Type B pancreatic cell (in vitro differentiated cells): ENCODE measurements at regions not wholly inside any gene's neighbourhood (a gene's known extent, or its start where the extent isn't known, plus 50 kb on each side); places are given as distances from the start of the nearest gene placed in this dataset.
"Not testable (repeated sequence)": the region's sequence is repeated elsewhere in the genome, so short reads cannot be mapped to it uniquely, and the experiment has no call there.

Experiments used
- DNase-seq: peaks from one replicate; pipeline ENCODE4 v3.0.0; 2021; ENCODE audit warnings: mixed read lengths; ENCODE audit not compliant: unreplicated experiment; ENCODE audit errors: extremely low spot score
- H3K27ac Mint-ChIP-seq: 2 replicates; pipeline ENCODE4 v1.8.0; 2021; ENCODE audit warnings: mild to moderate bottlenecking, mixed read lengths
- H3K27me3 Mint-ChIP-seq: 2 replicates; pipeline ENCODE4 v1.8.0; 2021; ENCODE audit warnings: mixed read lengths
- H3K36me3 Mint-ChIP-seq: 2 replicates; pipeline ENCODE4 v1.8.0; 2021; ENCODE audit warnings: mixed read lengths
- H3K4me1 Mint-ChIP-seq: one replicate; pipeline ENCODE4 v1.8.0; 2021; ENCODE audit warnings: mixed read lengths; ENCODE audit not compliant: unreplicated experiment
- H3K4me3 Mint-ChIP-seq: 2 replicates; pipeline ENCODE4 v1.8.0; 2021; ENCODE audit warnings: mild to moderate bottlenecking, mixed read lengths
- H3K9me3 Mint-ChIP-seq: 2 replicates; pipeline ENCODE4 v1.8.0; 2021; ENCODE audit warnings: mixed read lengths
- CTCF ChIP-seq: fragments of 200-600 bp; sonication (generic); conservative IDR thresholded peaks from 2 replicates; pipeline ENCODE4 v1.5.0; 2021; ENCODE audit warnings: antibody characterized with exemption, mild to moderate bottlenecking

DNA sequence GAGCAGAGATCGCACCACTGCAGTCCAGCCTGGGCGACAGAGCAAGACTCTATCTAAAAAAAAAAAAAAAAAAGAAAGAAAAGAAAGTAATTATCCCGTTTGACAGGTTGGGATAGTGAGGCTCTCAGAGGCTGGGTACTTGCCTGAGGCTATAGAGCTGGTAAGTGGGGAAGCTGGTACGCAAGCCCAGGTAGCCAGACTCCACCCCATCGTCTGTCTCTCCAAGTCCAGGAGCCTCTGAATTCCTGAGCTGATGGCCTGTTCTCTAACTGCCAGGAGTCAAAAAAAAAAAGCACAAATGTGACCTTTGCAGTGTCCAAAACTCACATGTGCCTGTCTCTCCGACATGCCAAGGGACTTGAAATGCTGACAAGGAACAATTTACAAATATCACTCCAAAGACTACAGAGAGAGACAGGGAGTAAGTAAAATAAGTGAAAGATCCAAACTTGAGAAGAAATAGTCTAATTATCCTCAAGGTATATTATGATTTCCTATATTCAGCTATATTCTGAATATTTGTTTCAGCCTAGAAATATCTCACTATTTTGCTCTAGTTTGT is 109.1 kb upstream of the SCAF8 start:
- Mint-ChIP-seq H3K4me3 (no peak overlapping the region), H3K36me3 (no peaks in the 10 kb centered on the region), H3K4me1 (peaks cover 4% of the 10 kb centered on the region), H3K9me3 (peaks cover 11% of the 10 kb centered on the region), H3K27me3 (no peaks in the 10 kb centered on the region), H3K27ac (no peak overlapping the region)
- DNase-seq = no peak
- no peak for TF ChIP-seq CTCF

DNA sequence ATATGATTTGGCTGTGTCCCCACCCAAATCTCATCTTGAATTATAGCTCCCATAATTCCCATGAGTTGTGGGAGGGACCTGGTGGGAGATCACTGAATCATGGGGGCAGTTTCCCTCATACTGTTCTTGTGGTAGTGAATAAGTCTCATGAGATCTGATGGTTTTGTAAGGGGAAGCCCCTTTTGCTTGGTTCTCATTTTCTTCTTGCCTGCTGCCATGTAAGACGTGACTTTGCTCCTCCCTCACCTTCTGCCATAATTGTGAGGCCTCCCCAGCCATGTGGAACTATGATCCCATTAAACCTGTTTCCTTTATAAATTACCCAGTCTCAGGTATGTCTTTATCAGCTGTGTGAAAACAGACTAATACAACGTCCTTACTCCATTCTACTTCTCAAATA is 108.5 kb upstream of the SCAF8 start:
- H3K9me3 Mint-ChIP-seq = peaks cover 11% of the 10 kb centered on the region
- not testable (repeated sequence) for H3K27ac Mint-ChIP-seq

GRCh38 chr6:154625721-154626120 is 107.5 kb upstream of the SCAF8 start:
- Mint-ChIP-seq H3K4me3 (no peak overlapping the region), H3K4me1 (no peaks in the 10 kb centered on the region), H3K9me3 (peaks cover 11% of the 10 kb centered on the region), H3K27me3 (no peaks in the 10 kb centered on the region), H3K27ac (no peak overlapping the region), H3K36me3 (no peaks in the 10 kb centered on the region)
- DNase-seq = no peak
- TF ChIP-seq CTCF = no peak

More for the DNA sequence above, 108.5 kb upstream of the SCAF8 start:
- H3K4me1 Mint-ChIP-seq, H3K27me3 Mint-ChIP-seq, DNase-seq, H3K36me3 Mint-ChIP-seq, H3K4me3 Mint-ChIP-seq: not testable (repeated sequence)

- no peaks in the 10 kb centered on the region for H3K36me3 Mint-ChIP-seq
- no peak for TF ChIP-seq CTCF
- H3K4me3 Mint-ChIP-seq = no peak overlapping the region
- DNase-seq = no peak
- peaks cover 21% of the 10 kb centered on the region for H3K9me3 Mint-ChIP-seq
- no peaks in the 10 kb centered on the region for H3K27me3 Mint-ChIP-seq
- no peaks in the 10 kb centered on the region for H3K4me1 Mint-ChIP-seq
- no peak overlapping the region for H3K27ac Mint-ChIP-seq
Measured at GRCh38 chr6:154629127-154629526, 104.1 kb upstream of the SCAF8 start.

DNA sequence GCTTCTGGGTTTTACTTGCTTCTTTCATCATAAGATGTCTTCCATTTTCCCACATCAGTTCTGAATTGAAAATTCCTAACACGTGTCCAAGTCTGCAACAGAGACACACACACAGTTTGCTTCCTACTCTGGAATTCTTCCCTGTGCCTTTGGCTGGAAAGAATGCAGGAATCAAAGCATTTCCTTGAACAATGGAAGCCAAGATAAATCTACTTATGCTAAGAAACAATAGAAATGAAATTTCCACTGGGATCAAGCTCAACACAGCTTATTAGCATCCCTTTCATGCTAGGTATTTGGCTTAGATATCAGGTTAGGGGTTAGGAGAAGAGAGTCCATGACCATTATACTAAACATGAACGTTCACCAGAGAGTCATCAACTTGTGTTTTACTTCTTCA is 101.1 kb upstream of the SCAF8 start:
- Mint-ChIP-seq H3K27ac (no peak overlapping the region), H3K4me3 (no peak overlapping the region), H3K27me3 (no peaks in the 10 kb centered on the region), H3K9me3 (peaks cover 12% of the 10 kb centered on the region), H3K36me3 (no peaks in the 10 kb centered on the region), H3K4me1 (no peaks in the 10 kb centered on the region)
- no peak for TF ChIP-seq CTCF
- no peak for DNase-seq

DNA sequence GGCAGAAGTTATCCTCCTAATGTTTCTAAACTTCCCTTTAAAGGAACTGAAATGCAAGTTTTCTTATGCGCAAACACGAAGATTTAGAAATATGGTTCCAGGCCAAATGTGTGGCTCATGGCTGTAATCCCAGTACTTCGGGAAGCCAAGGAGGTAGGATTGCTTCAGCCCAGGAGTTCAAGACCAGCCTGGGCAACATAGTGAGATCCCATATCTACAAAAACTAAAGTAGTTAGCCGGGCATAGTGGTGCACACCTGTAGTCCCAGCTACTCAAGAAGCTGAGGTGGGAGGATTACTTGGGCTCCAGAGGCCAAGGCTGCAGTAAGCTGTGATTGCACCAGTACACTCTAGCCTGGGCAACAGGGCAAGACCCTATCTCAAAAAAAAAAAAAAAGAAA is 95.8 kb upstream of the SCAF8 start:
- TF ChIP-seq CTCF = no peak
- H3K27me3 Mint-ChIP-seq = no peaks in the 10 kb centered on the region
- H3K36me3 Mint-ChIP-seq = no peaks in the 10 kb centered on the region
- H3K4me1 Mint-ChIP-seq = no peaks in the 10 kb centered on the region
- peaks cover 16% of the 10 kb centered on the region for H3K9me3 Mint-ChIP-seq
- no peak overlapping the region for H3K4me3 Mint-ChIP-seq
- H3K27ac Mint-ChIP-seq = no peak overlapping the region
- no peak for DNase-seq
